GM19395 (cell line): ENCODE measurements at regions not wholly inside any gene's neighbourhood (a gene's known extent, or its start where the extent isn't known, plus 50 kb on each side); places are given as distances from the start of the nearest gene placed in this dataset.

ENCODE experiments used
- ATAC-seq: cut with Tn5 transposase; IDR thresholded peaks from one replicate; pipeline ENCODE4 v1.9.1; 2021; ENCODE audit warnings: mild to moderate bottlenecking, moderate library complexity; ENCODE audit not compliant: unreplicated experiment

- ATAC-seq, result no peak
Observed at GRCh38 chr6:1545654-1546053, 64.1 kb upstream of the FOXC1 start.

- ATAC-seq, result no peak
Observed at GRCh38 chr6:1547785-1548184, 61.9 kb upstream of the FOXC1 start.

GRCh38 chr6:1551249-1551648 lies 58.5 kb upstream of the FOXC1 start:
- ATAC-seq, result no peak

GRCh38 chr6:1552296-1552761 lies 57.4 kb upstream of the FOXC1 start:
- no peak for ATAC-seq

GRCh38 chr6:1553562-1554083 lies 56.1 kb upstream of the FOXC1 start:
- ATAC-seq, result no peak

GRCh38 chr6:1554141-1554475 lies 55.6 kb upstream of the FOXC1 start:
- ATAC-seq, result no peak

- ATAC-seq, result no peak
Observed at GRCh38 chr6:1554476-1555310, 55.0 kb upstream of the FOXC1 start.

- ATAC-seq, result no peak
Observed at GRCh38 chr6:1558388-1558787, 51.3 kb upstream of the FOXC1 start.
